Thoracic aorta (tissue), 2 donors: ENCODE measurements at regions not wholly inside any gene's neighbourhood (a gene's known extent, or its start where the extent isn't known, plus 50 kb on each side); places are given as distances from the start of the nearest gene placed in this dataset.

Experiments
- ATAC-seq: fragments of 150-250 bp; one replicate; pipeline ENCODE4 v1.8.0; 2017; ENCODE audit warnings: low read depth; ENCODE audit not compliant: insufficient number of reproducible peaks, low FRiP score
- DNase-seq: peaks from one replicate; pipeline ENCODE4 v3.0.0-alpha.2; 2020; ENCODE audit warnings: low spot score
- H3K27ac ChIP-seq, 2 donors: fragments of 200-600 bp; sonication (generic); 1 replicate in 1 of 2; 2 replicates in 1 of 2; pipeline ENCODE4 v1.5.1; 2016; ENCODE audit warnings: mild to moderate bottlenecking in 2 of 2, moderate library complexity in 2 of 2
- H3K27me3 ChIP-seq: fragments of 200-600 bp; sonication (generic); replicated peaks from 2 replicates; pipeline ENCODE4 v1.6.0; 2016; ENCODE audit warnings: mild to moderate bottlenecking; ENCODE audit not compliant: insufficient read depth
- H3K36me3 ChIP-seq: fragments of 200-600 bp; sonication (generic); one replicate; pipeline ENCODE4 v1.5.1; 2016
- H3K4me1 ChIP-seq, 2 donors: fragments of 200-600 bp; sonication (generic); 1 replicate in 1 of 2; 2 replicates in 1 of 2; pipeline versions ENCODE4 v1.5.1 to v1.6.0; 2016; ENCODE audit warnings: low read depth in 2 of 2, mild to moderate bottlenecking in 1 of 2; ENCODE audit not compliant: control insufficient read depth in 1 of 2
- H3K4me3 ChIP-seq: fragments of 200-600 bp; sonication (generic); 2 replicates; pipeline ENCODE4 v1.5.1; 2016; ENCODE audit warnings: mild to moderate bottlenecking
- H3K9me3 ChIP-seq: fragments of 200-600 bp; sonication (generic); 2 replicates; pipeline ENCODE4 v1.5.1; 2016
- TF ChIP-seq, protein P1 (sequence below): fragments of 200-600 bp; sonication (generic); IDR thresholded peaks from one replicate; pipeline ENCODE4 v1.5.1; 2019; ENCODE audit warnings: antibody characterized with exemption

DNA sequence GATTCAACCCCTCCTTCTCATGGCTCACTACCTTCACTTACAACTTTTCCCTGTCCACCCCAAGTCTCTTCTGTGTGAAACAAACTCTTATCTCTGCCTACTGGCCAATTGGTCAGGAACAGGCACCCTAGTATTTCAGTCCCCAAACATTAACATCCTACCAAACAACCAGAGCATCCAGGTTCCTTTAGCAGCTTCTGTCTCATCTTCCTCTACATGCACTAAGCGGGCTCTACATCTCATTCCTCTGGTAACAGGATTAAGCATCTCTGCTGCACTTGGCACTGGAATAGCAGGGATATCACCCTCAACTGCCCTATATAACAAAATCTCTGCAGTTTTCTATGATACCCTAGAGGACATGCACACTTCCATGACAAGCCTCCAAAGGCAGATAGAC lies 116.2 kb downstream of the JRKL start:
- H3K4me1 ChIP-seq, result no peaks in the 10 kb centered on the region
- ATAC-seq (no peak), DNase-seq (no peak)
- no peak overlapping the region for H3K27ac ChIP-seq
- no peak overlapping the region for H3K4me3 ChIP-seq
- TF ChIP-seq, protein P1, sequence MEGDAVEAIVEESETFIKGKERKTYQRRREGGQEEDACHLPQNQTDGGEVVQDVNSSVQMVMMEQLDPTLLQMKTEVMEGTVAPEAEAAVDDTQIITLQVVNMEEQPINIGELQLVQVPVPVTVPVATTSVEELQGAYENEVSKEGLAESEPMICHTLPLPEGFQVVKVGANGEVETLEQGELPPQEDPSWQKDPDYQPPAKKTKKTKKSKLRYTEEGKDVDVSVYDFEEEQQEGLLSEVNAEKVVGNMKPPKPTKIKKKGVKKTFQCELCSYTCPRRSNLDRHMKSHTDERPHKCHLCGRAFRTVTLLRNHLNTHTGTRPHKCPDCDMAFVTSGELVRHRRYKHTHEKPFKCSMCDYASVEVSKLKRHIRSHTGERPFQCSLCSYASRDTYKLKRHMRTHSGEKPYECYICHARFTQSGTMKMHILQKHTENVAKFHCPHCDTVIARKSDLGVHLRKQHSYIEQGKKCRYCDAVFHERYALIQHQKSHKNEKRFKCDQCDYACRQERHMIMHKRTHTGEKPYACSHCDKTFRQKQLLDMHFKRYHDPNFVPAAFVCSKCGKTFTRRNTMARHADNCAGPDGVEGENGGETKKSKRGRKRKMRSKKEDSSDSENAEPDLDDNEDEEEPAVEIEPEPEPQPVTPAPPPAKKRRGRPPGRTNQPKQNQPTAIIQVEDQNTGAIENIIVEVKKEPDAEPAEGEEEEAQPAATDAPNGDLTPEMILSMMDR, result no peak
- H3K9me3 ChIP-seq, result no peaks in the 10 kb centered on the region
- no peaks in the 10 kb centered on the region for H3K36me3 ChIP-seq
- H3K27me3 ChIP-seq, result no peaks in the 10 kb centered on the region

DNA sequence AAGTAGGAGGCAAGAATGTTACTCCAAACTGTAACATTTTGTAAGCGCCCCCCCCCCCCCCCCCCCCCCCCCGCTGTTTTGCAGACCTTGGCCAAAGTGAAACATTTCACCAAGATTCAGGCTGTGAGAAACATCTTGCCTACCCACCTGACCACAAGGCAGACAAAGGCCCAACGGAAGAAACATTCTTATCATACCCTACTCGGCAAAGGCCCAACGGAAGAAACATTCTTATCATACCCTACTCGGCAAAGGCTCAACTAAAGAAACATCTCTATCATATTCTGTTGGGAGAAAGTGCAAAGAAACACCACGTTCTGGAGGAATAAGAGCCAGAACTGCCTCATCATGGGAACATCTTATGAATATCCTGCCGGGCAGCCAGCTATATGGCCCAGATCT lies 117.1 kb downstream of the JRKL start:
- ATAC-seq, result no peak
- TF ChIP-seq, protein P1, result no peak

DNA sequence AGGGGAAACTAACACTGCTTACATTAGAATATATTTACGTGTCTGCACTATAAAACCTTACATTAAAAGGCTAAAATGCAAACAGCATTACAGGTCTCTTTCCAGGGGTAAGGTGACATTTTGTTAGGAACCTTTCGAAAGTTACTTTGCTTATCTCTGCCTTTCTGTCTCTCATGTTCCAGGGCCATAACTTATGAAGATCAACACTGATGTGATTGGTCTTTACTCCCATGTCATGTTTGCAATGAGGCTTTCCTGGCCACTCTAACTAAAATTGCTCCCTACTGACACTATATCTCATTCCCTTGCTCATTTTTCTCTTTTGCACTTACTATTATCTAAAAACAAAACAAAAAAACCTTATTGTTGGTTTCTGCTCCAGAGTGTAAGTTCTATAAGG lies 119.0 kb downstream of the JRKL start:
- Histone ChIP-seq H3K36me3 (no peaks in the 10 kb centered on the region), H3K4me3 (no peak overlapping the region), H3K4me1 (no peaks in the 10 kb centered on the region), H3K27me3 (no peaks in the 10 kb centered on the region), H3K27ac (no peak overlapping the region), H3K9me3 (no peaks in the 10 kb centered on the region)
- DNase-seq, result no peak
- TF ChIP-seq, protein P1, result no peak
- ATAC-seq, result no peak

More for the DNA sequence above, 117.1 kb downstream of the JRKL start:
- Histone ChIP-seq H3K36me3 (no peaks in the 10 kb centered on the region), H3K4me3 (no peak overlapping the region), H3K27me3 (no peaks in the 10 kb centered on the region), H3K27ac (no peak overlapping the region), H3K9me3 (no peaks in the 10 kb centered on the region), H3K4me1 (no peaks in the 10 kb centered on the region)
- DNase-seq, result no peak

DNA sequence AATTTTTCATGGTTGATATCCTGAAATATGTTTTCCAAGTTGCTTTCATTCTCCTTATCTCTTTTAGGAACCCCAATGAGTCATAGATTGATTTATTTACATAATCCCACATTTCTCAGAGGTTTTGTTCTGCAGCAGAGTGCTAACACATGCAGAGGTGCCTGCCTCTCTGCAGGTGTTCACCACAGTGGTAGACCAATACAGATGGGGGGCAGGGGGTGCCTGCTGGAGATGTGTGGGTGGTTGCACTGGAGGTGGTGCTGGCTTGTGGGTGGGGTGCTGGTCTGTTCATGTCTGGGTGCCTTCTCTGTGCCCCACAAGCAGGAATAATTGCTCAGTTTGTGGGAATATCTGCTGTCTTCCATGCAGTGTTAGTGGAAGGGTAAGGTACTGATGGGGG lies 131.1 kb downstream of the JRKL start:
- H3K4me1 ChIP-seq, result no peaks in the 10 kb centered on the region
- no peak overlapping the region for H3K27ac ChIP-seq
- DNase-seq (no peak), ATAC-seq (no peak)
- no peaks in the 10 kb centered on the region for H3K9me3 ChIP-seq
- H3K36me3 ChIP-seq, result no peaks in the 10 kb centered on the region
- TF ChIP-seq, protein P1, result no peak
- H3K4me3 ChIP-seq, result no peak overlapping the region
- H3K27me3 ChIP-seq, result no peaks in the 10 kb centered on the region

DNA sequence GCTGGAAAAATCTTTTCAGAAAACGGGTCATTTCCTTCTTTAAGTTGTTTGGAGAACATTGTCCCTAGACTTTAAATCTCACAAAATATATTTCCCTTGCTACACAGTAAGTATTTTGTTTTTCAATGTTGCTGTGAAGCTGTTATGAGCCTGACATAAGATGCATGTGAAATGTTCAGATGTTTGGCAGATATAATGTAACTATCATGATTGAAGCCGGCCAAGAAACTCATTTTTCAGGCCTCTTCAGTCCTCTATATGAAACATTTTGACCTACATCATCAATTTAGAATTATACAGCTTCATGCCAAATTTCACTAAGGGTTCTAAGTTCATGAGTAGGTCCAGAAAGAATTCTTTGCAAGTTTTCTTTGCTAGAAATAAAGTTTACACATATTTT lies 133.8 kb downstream of the JRKL start:
- ATAC-seq (no peak), DNase-seq (no peak)
- Histone ChIP-seq H3K36me3 (no peaks in the 10 kb centered on the region), H3K4me3 (no peak overlapping the region), H3K27ac (no peak overlapping the region), H3K9me3 (no peaks in the 10 kb centered on the region), H3K4me1 (no peaks in the 10 kb centered on the region), H3K27me3 (no peaks in the 10 kb centered on the region)
- TF ChIP-seq, protein P1, result no peak
